ENCODE measurements at regions not wholly inside any gene's neighbourhood (a gene's known extent, or its start where the extent isn't known, plus 50 kb on each side); places are given as distances from the start of the nearest gene placed in this dataset.

DNA sequence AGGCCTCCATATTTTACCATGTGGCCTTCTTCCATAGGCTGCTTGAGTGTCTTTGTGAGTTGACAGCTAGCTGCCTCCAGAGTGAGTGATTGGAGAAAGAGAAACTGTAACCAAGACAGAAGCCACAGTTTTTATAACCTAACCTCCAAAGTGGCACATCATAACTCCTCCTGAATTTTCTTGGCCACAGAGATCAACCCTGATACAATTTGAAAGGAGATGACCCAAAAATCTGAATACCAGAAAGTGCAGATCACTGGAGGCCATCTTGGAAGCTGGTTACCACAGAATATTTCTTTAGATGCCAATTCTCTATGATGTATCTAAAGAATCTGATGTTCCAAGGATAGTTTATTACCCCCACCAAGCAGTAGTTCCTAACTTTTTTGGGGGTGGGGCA, 254.3 kb upstream of the PDE4D start:
- no peaks in the 10 kb centered on the region for H3K4me1 ChIP-seq (ENCODE audit: insufficient read depth, low read length)
- H3K9ac ChIP-seq (ENCODE audit: low read length), result no peak overlapping the region
- DNase-seq (ENCODE audit: low read depth) (no peak), FAIRE-seq (no peak)
- H3K27ac ChIP-seq (ENCODE audit: low read depth, low read length), result no peak overlapping the region
- no peak overlapping the region for H3K4me2 ChIP-seq (ENCODE audit: low read length)
- H3K27me3 Mint-ChIP-seq (ENCODE audit: low read depth, unreplicated experiment), result no peaks in the 10 kb centered on the region
- H3K4me3 Mint-ChIP-seq (ENCODE audit: unreplicated experiment), result no peak overlapping the region
- H3K4me3 ChIP-seq (ENCODE audit: insufficient read depth, low read depth, low read length), result no peak overlapping the region
- H3K79me2 ChIP-seq (ENCODE audit: insufficient read depth, low read length), result no peaks in the 10 kb centered on the region
- H2AFZ ChIP-seq (ENCODE audit: low read depth, low read length), result no peak overlapping the region
- no peaks in the 10 kb centered on the region for H3K36me3 ChIP-seq (ENCODE audit: insufficient read depth, low read length)
- H3K27me3 ChIP-seq (ENCODE audit: insufficient read depth, low read length), result no peaks in the 10 kb centered on the region
- H3K27ac Mint-ChIP-seq (ENCODE audit: unreplicated experiment), result peak overlapping the region; percentile 14
- no peaks in the 10 kb centered on the region for H4K20me1 ChIP-seq (ENCODE audit: insufficient read depth, low read length)
- TF ChIP-seq EZH2 (IDR thresholded peaks at IDR 0.05; ENCODE audit: insufficient read depth, low read length), result no peak
- TF ChIP-seq, protein P1, sequence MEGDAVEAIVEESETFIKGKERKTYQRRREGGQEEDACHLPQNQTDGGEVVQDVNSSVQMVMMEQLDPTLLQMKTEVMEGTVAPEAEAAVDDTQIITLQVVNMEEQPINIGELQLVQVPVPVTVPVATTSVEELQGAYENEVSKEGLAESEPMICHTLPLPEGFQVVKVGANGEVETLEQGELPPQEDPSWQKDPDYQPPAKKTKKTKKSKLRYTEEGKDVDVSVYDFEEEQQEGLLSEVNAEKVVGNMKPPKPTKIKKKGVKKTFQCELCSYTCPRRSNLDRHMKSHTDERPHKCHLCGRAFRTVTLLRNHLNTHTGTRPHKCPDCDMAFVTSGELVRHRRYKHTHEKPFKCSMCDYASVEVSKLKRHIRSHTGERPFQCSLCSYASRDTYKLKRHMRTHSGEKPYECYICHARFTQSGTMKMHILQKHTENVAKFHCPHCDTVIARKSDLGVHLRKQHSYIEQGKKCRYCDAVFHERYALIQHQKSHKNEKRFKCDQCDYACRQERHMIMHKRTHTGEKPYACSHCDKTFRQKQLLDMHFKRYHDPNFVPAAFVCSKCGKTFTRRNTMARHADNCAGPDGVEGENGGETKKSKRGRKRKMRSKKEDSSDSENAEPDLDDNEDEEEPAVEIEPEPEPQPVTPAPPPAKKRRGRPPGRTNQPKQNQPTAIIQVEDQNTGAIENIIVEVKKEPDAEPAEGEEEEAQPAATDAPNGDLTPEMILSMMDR (IDR thresholded peaks at IDR 0.05; ENCODE audit: insufficient read depth, low read depth, low read length), result no peak
- peaks cover 7% of the 10 kb centered on the region for H3K4me1 Mint-ChIP-seq (ENCODE audit: low read depth, unreplicated experiment)
- no peaks in the 10 kb centered on the region for H3K9me3 ChIP-seq (ENCODE audit: insufficient read depth, low read depth, low read length)
- H3K36me3 Mint-ChIP-seq (ENCODE audit: low read depth, unreplicated experiment), result no peaks in the 10 kb centered on the region
- no peaks in the 10 kb centered on the region for H3K9me3 Mint-ChIP-seq (ENCODE audit: unreplicated experiment)

- Histone ChIP-seq H3K36me3 (ENCODE audit: insufficient read depth, low read length) (no peaks in the 10 kb centered on the region), H3K27me3 (ENCODE audit: insufficient read depth, low read length) (no peaks in the 10 kb centered on the region), H3K27ac (ENCODE audit: low read depth, low read length) (no peak overlapping the region), H2AFZ (ENCODE audit: low read depth, low read length) (no peak overlapping the region), H3K4me1 (ENCODE audit: insufficient read depth, low read length) (no peaks in the 10 kb centered on the region), H3K9me3 (ENCODE audit: insufficient read depth, low read depth, low read length) (no peaks in the 10 kb centered on the region), H3K4me2 (ENCODE audit: low read length) (no peak overlapping the region), H3K9ac (ENCODE audit: low read length) (no peak overlapping the region), H3K4me3 (ENCODE audit: insufficient read depth, low read depth, low read length) (no peak overlapping the region), H4K20me1 (ENCODE audit: insufficient read depth, low read length) (no peaks in the 10 kb centered on the region), H3K79me2 (ENCODE audit: insufficient read depth, low read length) (no peaks in the 10 kb centered on the region)
- no peaks in the 10 kb centered on the region for H3K27me3 Mint-ChIP-seq (ENCODE audit: low read depth, unreplicated experiment)
- H3K9me3 Mint-ChIP-seq (ENCODE audit: unreplicated experiment), result no peaks in the 10 kb centered on the region
- TF ChIP-seq, protein P1 (IDR thresholded peaks at IDR 0.05; ENCODE audit: insufficient read depth, low read depth, low read length), result no peak
- TF ChIP-seq EZH2 (IDR thresholded peaks at IDR 0.05; ENCODE audit: insufficient read depth, low read length), result no peak
- H3K4me1 Mint-ChIP-seq (ENCODE audit: low read depth, unreplicated experiment), result peaks cover 7% of the 10 kb centered on the region
- DNase-seq (ENCODE audit: low read depth), result no peak
- H3K36me3 Mint-ChIP-seq (ENCODE audit: low read depth, unreplicated experiment), result no peaks in the 10 kb centered on the region
- H3K4me3 Mint-ChIP-seq (ENCODE audit: unreplicated experiment), result no peak overlapping the region
- no peak for FAIRE-seq
- H3K27ac Mint-ChIP-seq (ENCODE audit: unreplicated experiment), result no peak overlapping the region
Observed at GRCh38 chr5:60143942-60144549, 250.5 kb upstream of the PDE4D start.

DNA sequence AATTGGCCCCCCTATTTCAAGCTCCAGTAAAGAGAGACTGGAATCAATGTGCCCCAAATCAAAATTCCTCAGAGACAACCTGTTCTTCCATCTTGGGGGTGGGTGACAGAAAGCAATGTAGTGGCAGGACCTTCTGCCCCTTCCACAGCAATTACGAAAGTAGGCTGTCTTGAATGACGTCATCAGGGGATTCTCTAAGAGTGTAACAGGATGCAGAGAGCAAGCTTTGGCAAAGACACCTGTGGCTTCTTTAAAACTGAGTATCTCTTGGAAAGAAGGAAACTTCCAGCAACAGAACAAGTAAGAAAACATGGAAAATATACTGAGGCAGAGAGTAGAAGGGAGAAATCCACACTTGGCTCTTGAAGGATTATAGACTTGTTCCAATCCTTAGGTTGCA, 247.6 kb upstream of the PDE4D start:
- H3K27ac ChIP-seq (ENCODE audit: low read depth, low read length), result no peak overlapping the region
- no peak overlapping the region for H3K4me3 Mint-ChIP-seq (ENCODE audit: unreplicated experiment)
- H3K4me1 ChIP-seq (ENCODE audit: insufficient read depth, low read length), result no peaks in the 10 kb centered on the region
- no peak for TF ChIP-seq EZH2 (IDR thresholded peaks at IDR 0.05; ENCODE audit: insufficient read depth, low read length)
- TF ChIP-seq, protein P1 (IDR thresholded peaks at IDR 0.05; ENCODE audit: insufficient read depth, low read depth, low read length), result no peak
- no peak overlapping the region for H3K9ac ChIP-seq (ENCODE audit: low read length)
- DNase-seq (ENCODE audit: low read depth), result no peak
- no peaks in the 10 kb centered on the region for H3K27me3 Mint-ChIP-seq (ENCODE audit: low read depth, unreplicated experiment)
- no peaks in the 10 kb centered on the region for H3K36me3 ChIP-seq (ENCODE audit: insufficient read depth, low read length)
- no peak overlapping the region for H2AFZ ChIP-seq (ENCODE audit: low read depth, low read length)
- H3K36me3 Mint-ChIP-seq (ENCODE audit: low read depth, unreplicated experiment), result no peaks in the 10 kb centered on the region
- no peaks in the 10 kb centered on the region for H3K27me3 ChIP-seq (ENCODE audit: insufficient read depth, low read length)
- no peaks in the 10 kb centered on the region for H3K9me3 Mint-ChIP-seq (ENCODE audit: unreplicated experiment)
- H3K9me3 ChIP-seq (ENCODE audit: insufficient read depth, low read depth, low read length), result no peaks in the 10 kb centered on the region
- no peak overlapping the region for H3K4me2 ChIP-seq (ENCODE audit: low read length)
- no peaks in the 10 kb centered on the region for H3K79me2 ChIP-seq (ENCODE audit: insufficient read depth, low read length)
- FAIRE-seq, result no peak
- no peak overlapping the region for H3K4me3 ChIP-seq (ENCODE audit: insufficient read depth, low read depth, low read length)
- no peaks in the 10 kb centered on the region for H4K20me1 ChIP-seq (ENCODE audit: insufficient read depth, low read length)
- no peaks in the 10 kb centered on the region for H3K4me1 Mint-ChIP-seq (ENCODE audit: low read depth, unreplicated experiment)
- no peak overlapping the region for H3K27ac Mint-ChIP-seq (ENCODE audit: unreplicated experiment)
